H1 (cell line): ENCODE measurements at regions not wholly inside any gene's neighbourhood (a gene's known extent, or its start where the extent isn't known, plus 50 kb on each side); places are given as distances from the start of the nearest gene placed in this dataset.

ENCODE experiments used
- CTCF ChIA-PET: fragments of 300-600 bp; sonication (Branson Sonifier 250); formaldehyde crosslinking; loops from one replicate; lab custom pipeline; 2021; ENCODE audit not compliant: partially characterized antibody; lab: Charles Lee
- POLR2A ChIA-PET: fragments of 300-600 bp; sonication (Branson Sonifier 250); formaldehyde crosslinking; loops from one replicate; lab custom pipeline; 2021; ENCODE audit warnings: inconsistent platforms; ENCODE audit not compliant: partially characterized antibody; lab: Charles Lee
- DNase-seq, 2 experiments: peaks; one replicate each; pipeline versions ENCODE4 v3.0.0 to v3.0.0-alpha.2; 2010 to 2022; ENCODE audit warnings: low spot score in 2 of 2, low read depth in 1 of 2, mixed read lengths in 1 of 2
- FAIRE-seq: peaks from 2 replicates; lab custom pipeline; 2011; peaks lifted over from hg19 to GRCh38; lab: Jason Lieb, UNC
- H2AFZ ChIP-seq: 2 replicates; pipeline ENCODE4 v1.8.1; 2012; ENCODE audit warnings: low read length, inconsistent platforms
- H2AK5ac ChIP-seq: 2 replicates; pipeline ENCODE4 v1.6.1; 2013; ENCODE audit warnings: low read depth, low read length
- H2BK120ac ChIP-seq: replicated peaks from 2 replicates; pipeline ENCODE3; 2013; ENCODE audit warnings: low read depth, low read length, inconsistent platforms
- H2BK12ac ChIP-seq: 2 replicates; pipeline ENCODE4 v1.6.1; 2013; ENCODE audit warnings: low read depth, low read length
- H2BK15ac ChIP-seq: 2 replicates; pipeline ENCODE4 v1.6.1; 2013; ENCODE audit warnings: low read length
- H2BK20ac ChIP-seq: 2 replicates; pipeline ENCODE4 v1.6.1; 2013; ENCODE audit warnings: low read length
- H2BK5ac ChIP-seq: 2 replicates; pipeline ENCODE4 v1.6.1; 2013; ENCODE audit warnings: low read depth, low read length
- H3K14ac ChIP-seq: 2 replicates; pipeline ENCODE4 v1.6.1; 2013; ENCODE audit warnings: inconsistent platforms; ENCODE audit not compliant: insufficient read length
- H3K18ac ChIP-seq: 2 replicates; pipeline ENCODE4 v1.6.1; 2013; ENCODE audit warnings: low read length; ENCODE audit errors: extremely low read depth
- H3K23ac ChIP-seq: 2 replicates; pipeline ENCODE4 v1.6.1; 2013; ENCODE audit warnings: inconsistent platforms; ENCODE audit not compliant: insufficient read length
- H3K23me2 ChIP-seq: 2 replicates; pipeline ENCODE4 v1.6.1; 2013; ENCODE audit warnings: low read depth, low read length
- H3K27ac ChIP-seq: 2 replicates; pipeline ENCODE4 v1.6.1; 2011; ENCODE audit warnings: low read depth, low read length, inconsistent platforms
- H3K27me3 ChIP-seq, 4 experiments: replicated peaks in 1 of 4; 1 replicate in 1 of 4; 2 replicates in 3 of 4; pipeline versions ENCODE4 v1.6.1 to v1.8.1; 2011 to 2013; ENCODE audit warnings: low read length in 3 of 4, mild to moderate bottlenecking in 3 of 4, inconsistent platforms in 2 of 4, mixed read lengths in 2 of 4, moderate library complexity in 1 of 4; ENCODE audit not compliant: control insufficient read depth in 3 of 4, insufficient read depth in 3 of 4; ENCODE audit errors: extremely low read depth in 1 of 4
- H3K36me3 ChIP-seq, 4 experiments: 2 replicates each; pipeline versions ENCODE4 v1.6.1 to v1.8.1; 2011 to 2013; ENCODE audit warnings: mild to moderate bottlenecking in 4 of 4, low read length in 3 of 4, moderate library complexity in 2 of 4, control low read depth in 1 of 4, inconsistent platforms in 1 of 4; ENCODE audit not compliant: insufficient read depth in 4 of 4, control insufficient read depth in 2 of 4
- H3K4ac ChIP-seq: replicated peaks from 2 replicates; pipeline ENCODE3; 2013; ENCODE audit warnings: low read length, low read depth, mixed read lengths, inconsistent platforms; ENCODE audit not compliant: insufficient read length
- H3K4me1 ChIP-seq, 4 experiments: replicated peaks in 1 of 4; 1 replicate in 1 of 4; 2 replicates in 3 of 4; pipeline versions ENCODE4 v1.6.1 to v1.8.1; 2011 to 2013; ENCODE audit warnings: low read length in 3 of 4, inconsistent platforms in 2 of 4, mixed read lengths in 1 of 4; ENCODE audit not compliant: insufficient read depth in 4 of 4, control insufficient read depth in 3 of 4
- H3K4me2 ChIP-seq, 2 experiments: 2 replicates each; pipeline versions ENCODE4 v1.6.1 to v1.8.1; 2011 to 2013; ENCODE audit warnings: low read depth in 2 of 2, low read length in 2 of 2, control low read depth in 1 of 2, inconsistent platforms in 1 of 2, mild to moderate bottlenecking in 1 of 2; ENCODE audit not compliant: insufficient read depth in 1 of 2
- H3K4me3 ChIP-seq, 4 experiments: fragments of 200-600, 300-600 bp in 1 of 4; sonication (generic), shearing (Covaris generic), sonication (Bioruptor Twin) in 1 of 4; 2 replicates each; pipeline versions ENCODE4 v1.5.1 to v1.8.1; 2011 to 2016; ENCODE audit warnings: low read length in 4 of 4, low read depth in 3 of 4, control low read depth in 2 of 4, inconsistent platforms in 2 of 4, mild to moderate bottlenecking in 2 of 4, mixed read lengths in 1 of 4, moderate library complexity in 1 of 4; ENCODE audit not compliant: insufficient read depth in 2 of 4; ENCODE audit errors: extremely low read depth in 1 of 4
- H3K56ac ChIP-seq: replicated peaks from 2 replicates; pipeline ENCODE3; 2013; ENCODE audit warnings: low read depth, mild to moderate bottlenecking, mixed read lengths, low read length, inconsistent platforms; ENCODE audit not compliant: insufficient read length
- H3K79me1 ChIP-seq: 2 replicates; pipeline ENCODE4 v1.6.1; 2013; ENCODE audit warnings: low read depth, low read length, control low read depth
- H3K79me2 ChIP-seq, 2 experiments: 2 replicates each; pipeline versions ENCODE4 v1.6.1 to v1.8.1; 2012 to 2013; ENCODE audit warnings: low read length in 2 of 2, mild to moderate bottlenecking in 2 of 2, inconsistent platforms in 1 of 2; ENCODE audit not compliant: insufficient read depth in 2 of 2, control insufficient read depth in 1 of 2
- H3K9ac ChIP-seq, 4 experiments: replicated peaks in 1 of 4; 1 replicate in 1 of 4; 2 replicates in 3 of 4; pipeline versions ENCODE4 v1.6.1 to v1.8.1; 2011 to 2013; ENCODE audit warnings: low read depth in 3 of 4, low read length in 3 of 4, control low read depth in 2 of 4, mild to moderate bottlenecking in 2 of 4, moderate library complexity in 2 of 4, inconsistent platforms in 1 of 4; ENCODE audit errors: extremely low read depth in 1 of 4
- H3K9me3 ChIP-seq, 2 experiments: 2 replicates each; pipeline versions ENCODE4 v1.6.1 to v1.8.1; 2012 to 2013; ENCODE audit warnings: mild to moderate bottlenecking in 2 of 2, moderate library complexity in 2 of 2, control low read depth in 1 of 2, inconsistent platforms in 1 of 2, low read depth in 1 of 2, low read length in 1 of 2, mixed read lengths in 1 of 2; ENCODE audit not compliant: insufficient read depth in 2 of 2
- H4K20me1 ChIP-seq, 2 experiments: replicated peaks in 1 of 2; 2 replicates each; pipeline versions ENCODE3 to v1.8.1; 2011 to 2013; ENCODE audit warnings: inconsistent platforms in 2 of 2, low read length in 2 of 2, mild to moderate bottlenecking in 1 of 2; ENCODE audit not compliant: insufficient read depth in 2 of 2, control insufficient read depth in 1 of 2
- H4K5ac ChIP-seq: 2 replicates; pipeline ENCODE4 v1.6.1; 2013; ENCODE audit warnings: low read length, low read depth, mixed read lengths, inconsistent platforms; ENCODE audit not compliant: insufficient read length
- H4K8ac ChIP-seq: 2 replicates; pipeline ENCODE4 v1.8.0; 2013; ENCODE audit warnings: mild to moderate bottlenecking, moderate library complexity, low read length, inconsistent platforms; ENCODE audit not compliant: insufficient read depth; ENCODE audit errors: extremely low read depth
- H4K91ac ChIP-seq: replicated peaks from 2 replicates; pipeline ENCODE3; 2013; ENCODE audit warnings: low read length, mixed read lengths, inconsistent platforms; ENCODE audit not compliant: insufficient read length
- BCL11A ChIP-seq, 2 experiments: IDR thresholded peaks; one replicate each; pipeline ENCODE4 v1.6.1; 2011; ENCODE audit warnings: low read depth in 2 of 2, low read length in 2 of 2, mild to moderate bottlenecking in 2 of 2
- CREB1 ChIP-seq: IDR thresholded peaks from 2 replicates; pipeline ENCODE4 v1.6.1; 2012; ENCODE audit warnings: inconsistent platforms
- EZH2 ChIP-seq: fragments of 200-600 bp; sonication (generic); IDR thresholded peaks from 2 replicates; pipeline ENCODE4 v1.7.1; 2012; ENCODE audit warnings: low read depth, mild to moderate bottlenecking, moderate library complexity, low read length, inconsistent platforms; ENCODE audit not compliant: severe bottlenecking
- JUND ChIP-seq: IDR thresholded peaks from 2 replicates; pipeline ENCODE4 v1.6.1; 2011; ENCODE audit warnings: mild to moderate bottlenecking, improper control_type of control experiment, low read length
- KDM5A ChIP-seq: fragments of 200-600 bp; IDR thresholded peaks from 2 replicates; pipeline ENCODE4 v1.7.1; 2012; ENCODE audit warnings: mild to moderate bottlenecking, low read length, inconsistent platforms, mixed read lengths
- NRF1 ChIP-seq: IDR thresholded peaks from 2 replicates; pipeline ENCODE4 v1.6.1; 2011; ENCODE audit warnings: mild to moderate bottlenecking, low read depth, low read length, improper control_type of control experiment
- POLR2AphosphoS5 ChIP-seq: IDR thresholded peaks from 2 replicates; pipeline ENCODE4 v1.6.1; 2011; ENCODE audit warnings: low read depth, low read length
- RBBP5 ChIP-seq: IDR thresholded peaks from 2 replicates; pipeline ENCODE4 v1.7.1; 2012; ENCODE audit warnings: low read depth, mild to moderate bottlenecking, inconsistent platforms, low read length, moderate library complexity, borderline replicate concordance
- SIN3A ChIP-seq, 2 experiments: IDR thresholded peaks in 1 of 2; conservative IDR thresholded peaks in 1 of 2; 2 replicates each; pipeline ENCODE4 v1.6.1; 2011 to 2012; ENCODE audit warnings: low read length in 2 of 2, improper control_type of control experiment in 1 of 2, low read depth in 1 of 2, mild to moderate bottlenecking in 1 of 2
- SP1 ChIP-seq: IDR thresholded peaks from 2 replicates; pipeline ENCODE4 v1.6.1; 2011; ENCODE audit warnings: low read depth, low read length
- SUZ12 ChIP-seq: fragments of 200-600 bp; sonication (generic); IDR thresholded peaks from 2 replicates; pipeline ENCODE4 v1.6.1; 2012; ENCODE audit warnings: mild to moderate bottlenecking, inconsistent platforms, low read length, moderate library complexity, mixed read lengths
- TAF7 ChIP-seq: optimal IDR thresholded peaks from 2 replicates; pipeline ENCODE3; 2011; ENCODE audit warnings: low read depth, mild to moderate bottlenecking, inconsistent platforms, low read length, moderate library complexity, borderline replicate concordance
- WGBS, 2 experiments: shearing (Covaris generic) in 1 of 2; methylation state at CpG; one replicate each; pipeline versions ENCODE4 v1.1.6 to v1.1.7; 2013 to 2015; ENCODE audit warnings: low lambda C conversion rate in 2 of 2, mixed read lengths in 2 of 2, inconsistent platforms in 1 of 2, low coverage in 1 of 2, missing lambda C conversion rate in 1 of 2; ENCODE audit not compliant: insufficient replicate concordance in 2 of 2, insufficient coverage in 1 of 2, insufficient read length in 1 of 2; ENCODE audit errors: extremely low coverage in 1 of 2, missing lambda C conversion rate in 1 of 2; 5-methylcytosine and 5-hydroxymethylcytosine counted together
- TF ChIP-seq, protein P1 (sequence below): IDR thresholded peaks from 2 replicates; pipeline ENCODE4 v1.6.1; 2011; ENCODE audit warnings: low read length, improper control_type of control experiment

DNA sequence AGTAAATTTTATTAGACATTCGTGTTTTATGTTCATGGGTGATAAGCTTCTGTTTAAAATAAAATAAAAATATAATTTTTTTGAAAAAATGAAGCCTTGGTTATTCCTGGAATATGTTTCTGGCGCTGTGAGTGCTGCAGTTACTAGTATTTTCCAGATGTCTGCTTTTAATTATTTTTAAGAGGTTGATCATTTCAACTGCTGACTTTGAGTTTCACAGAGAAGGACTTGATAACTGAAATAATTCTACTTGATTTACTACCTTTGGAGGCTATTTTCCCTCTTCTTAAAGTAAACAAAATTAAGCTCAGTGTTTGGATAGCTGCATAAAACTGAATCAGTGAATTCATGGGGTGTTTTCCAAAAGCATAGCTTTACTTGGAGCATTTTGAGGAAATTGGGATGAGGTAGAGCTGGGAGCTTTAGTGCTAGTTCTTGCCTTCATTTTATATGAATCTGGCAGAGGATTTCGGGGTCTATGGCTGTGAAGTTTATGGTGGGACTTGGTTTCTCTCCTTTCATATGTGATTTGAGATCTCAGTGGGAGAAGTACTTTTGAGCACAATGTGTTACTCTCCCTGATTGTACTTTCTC, 666.5 kb downstream of the DCDC2C start:
- Histone ChIP-seq H3K4me1 (no peaks in the 10 kb centered on the region), H3K27me3 (peaks cover 0 to 1% (median 0%) of the 10 kb centered on the region in 4 experiments; a peak in 1 of 7 replicates), H3K4me2 (no peak overlapping the region), H3K14ac (no peak overlapping the region), H4K20me1 (no peaks in the 10 kb centered on the region), H2AFZ (no peak overlapping the region), H3K23ac (no peak overlapping the region), H3K27ac (no peak overlapping the region), H3K4ac (no peak overlapping the region), H2BK20ac (no peak overlapping the region), H4K91ac (no peak overlapping the region), H2BK120ac (no peak overlapping the region), H3K9ac (no peak overlapping the region), H3K79me2 (no peaks in the 10 kb centered on the region), H4K8ac (no peak overlapping the region), H3K36me3 (peaks cover 0 to 3% (median 1%) of the 10 kb centered on the region in 4 experiments; a peak in 3 of 8 replicates), H3K56ac (no peak overlapping the region), H3K9me3 (peaks cover 3 to 10% of the 10 kb centered on the region in 2 experiments; a peak in 3 of 4 replicates), H2BK5ac (no peak overlapping the region), H4K5ac (no peak overlapping the region), H3K18ac (no peak overlapping the region), H3K4me3 (no peak overlapping the region), H2BK15ac (no peak overlapping the region), H3K23me2 (no peaks in the 10 kb centered on the region), H3K79me1 (no peaks in the 10 kb centered on the region), H2BK12ac (no peak overlapping the region), H2AK5ac (no peak overlapping the region)
- 89% methylated on average over 3 of the region's 3 CpGs; no CpG with 5 or more reads in 1 of the 2 experiments for WGBS, 2 experiments
- CTCF ChIA-PET = interaction anchor here (0.7 to 1.5 kb wide), 4 partner anchors 11 to 630 kb away, joined by 3 to 4 read pairs (median 3); no protein-coding TSS in a partner anchor
- FAIRE-seq = no peak
- POLR2A ChIA-PET = interaction anchor here (0.8 kb wide), 1 partner anchor 58 kb away, joined by 3 read pairs; no protein-coding TSS in a partner anchor
- no peak for TF ChIP-seq KDM5A
- TF ChIP-seq, protein P1, sequence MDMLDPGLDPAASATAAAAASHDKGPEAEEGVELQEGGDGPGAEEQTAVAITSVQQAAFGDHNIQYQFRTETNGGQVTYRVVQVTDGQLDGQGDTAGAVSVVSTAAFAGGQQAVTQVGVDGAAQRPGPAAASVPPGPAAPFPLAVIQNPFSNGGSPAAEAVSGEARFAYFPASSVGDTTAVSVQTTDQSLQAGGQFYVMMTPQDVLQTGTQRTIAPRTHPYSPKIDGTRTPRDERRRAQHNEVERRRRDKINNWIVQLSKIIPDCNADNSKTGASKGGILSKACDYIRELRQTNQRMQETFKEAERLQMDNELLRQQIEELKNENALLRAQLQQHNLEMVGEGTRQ = no peak
- TF ChIP-seq SUZ12 = no peak
- no peak for TF ChIP-seq EZH2
- TF ChIP-seq TAF7 = no peak
- no peak for TF ChIP-seq BCL11A (IDR thresholded peaks at IDR 0.05; ENCODE audit: low read depth in 2 of 2, low read length in 2 of 2)
- TF ChIP-seq RBBP5 = no peak
- no peak for TF ChIP-seq POLR2AphosphoS5
- TF ChIP-seq SIN3A (conservative IDR thresholded peaks at IDR 0.05 in 1 of 2, IDR thresholded peaks at IDR 0.05 in 1 of 2; ENCODE audit: low read depth in 1 of 2, low read length in 2 of 2) = no peak
- no peak for TF ChIP-seq NRF1
- no peak for TF ChIP-seq JUND
- no peak for TF ChIP-seq SP1
- no peak for TF ChIP-seq CREB1
- DNase-seq = no peak
